T-helper 1 cell (primary cell): ENCODE measurements at regions not wholly inside any gene's neighbourhood (a gene's known extent, or its start where the extent isn't known, plus 50 kb on each side); places are given as distances from the start of the nearest gene placed in this dataset.
"Not testable (repeated sequence)": the region's sequence is repeated elsewhere in the genome, so short reads cannot be mapped to it uniquely, and the experiment has no call there.

ENCODE experiments used
- DNase-seq, 5 donors: peaks; one replicate each; pipeline ENCODE4 v3.0.0-alpha.2; 2012 to 2020

- DNase-seq: not testable (repeated sequence)
Measured at GRCh38 chr4:128437023-128437422, 149.4 kb upstream of the PGRMC2 start.

GRCh38 chr4:128429023-128429613, 141.5 kb upstream of the PGRMC2 start:
- not testable (repeated sequence) for DNase-seq

GRCh38 chr4:128428397-128428796, 140.8 kb upstream of the PGRMC2 start:
- DNase-seq: no peak

GRCh38 chr4:128427832-128428366, 140.3 kb upstream of the PGRMC2 start:
- DNase-seq: no peak

GRCh38 chr4:128424527-128425497, 137.2 kb upstream of the PGRMC2 start:
- no peak for DNase-seq

- not testable (repeated sequence) for DNase-seq
Measured at GRCh38 chr4:128422296-128422695, 134.7 kb upstream of the PGRMC2 start.

- no peak for DNase-seq
Measured at GRCh38 chr4:128416921-128417320, 129.3 kb upstream of the PGRMC2 start.

- DNase-seq: no peak
Measured at GRCh38 chr4:128410037-128410436, 122.4 kb upstream of the PGRMC2 start.

GRCh38 chr4:128403586-128403985, 116.0 kb upstream of the PGRMC2 start:
- no peak for DNase-seq

GRCh38 chr4:128394778-128395177, 107.2 kb upstream of the PGRMC2 start:
- DNase-seq: no peak

- no peak for DNase-seq
Measured at GRCh38 chr4:128393101-128393704, 105.6 kb upstream of the PGRMC2 start.

GRCh38 chr4:128390475-128390996, 102.9 kb upstream of the PGRMC2 start:
- no peak for DNase-seq

- no peak for DNase-seq
Measured at GRCh38 chr4:128388796-128389195, 101.2 kb upstream of the PGRMC2 start.

GRCh38 chr4:128388352-128388630, 100.7 kb upstream of the PGRMC2 start:
- DNase-seq: no peak

- no peak for DNase-seq
Measured at GRCh38 chr4:128387600-128388351, 100.2 kb upstream of the PGRMC2 start.

GRCh38 chr4:128386761-128387599, 99.4 kb upstream of the PGRMC2 start:
- no peak for DNase-seq

- no peak for DNase-seq
Measured at GRCh38 chr4:128385683-128386304, 98.2 kb upstream of the PGRMC2 start.

GRCh38 chr4:128384765-128385598, 97.4 kb upstream of the PGRMC2 start:
- no peak for DNase-seq

GRCh38 chr4:128384091-128384520, 96.5 kb upstream of the PGRMC2 start:
- DNase-seq: no peak
